GM21515 (cell line): ENCODE measurements at regions not wholly inside any gene's neighbourhood (a gene's known extent, or its start where the extent isn't known, plus 50 kb on each side); places are given as distances from the start of the nearest gene placed in this dataset.

Experiments used
- ATAC-seq: cut with Tn5 transposase; IDR thresholded peaks from one replicate; pipeline ENCODE4 v1.9.1; 2021; ENCODE audit not compliant: unreplicated experiment

GRCh38 chr6:53417141-53417540 lies 68.4 kb upstream of the ELOVL5 start:
- no peak for ATAC-seq

- no peak for ATAC-seq
Measured at GRCh38 chr6:53413326-53413725, 64.6 kb upstream of the ELOVL5 start.

GRCh38 chr6:53412751-53413150 lies 64.0 kb upstream of the ELOVL5 start:
- ATAC-seq = no peak

- no peak for ATAC-seq
Measured at GRCh38 chr6:53412021-53412715, 63.4 kb upstream of the ELOVL5 start.

GRCh38 chr6:53411451-53411850 lies 62.7 kb upstream of the ELOVL5 start:
- no peak for ATAC-seq

- ATAC-seq = peak; percentile 95
Measured at GRCh38 chr6:53410508-53411258, 61.9 kb upstream of the ELOVL5 start.

GRCh38 chr6:53408826-53409225 lies 60.1 kb upstream of the ELOVL5 start:
- no peak for ATAC-seq

- ATAC-seq = no peak
Measured at GRCh38 chr6:53399027-53399344, 50.2 kb upstream of the ELOVL5 start.

GRCh38 chr6:53398247-53399026 lies 49.7 kb upstream of the ELOVL5 start:
- no peak for ATAC-seq
